IMR-90 (cell line): ENCODE measurements at regions not wholly inside any gene's neighbourhood (a gene's known extent, or its start where the extent isn't known, plus 50 kb on each side); places are given as distances from the start of the nearest gene placed in this dataset.

ENCODE experiments used
- ATAC-seq: fragments of 200-7000 bp; cut with Tn5 transposase; 2 replicates; pipeline ENCODE4 v1.9.1; 2020; ENCODE audit warnings: low read depth, mild to moderate bottlenecking, moderate library complexity
- BruUV-seq: library from RNA; stranded (reverse); fragments of 400-500 nt; replicated peaks from 2 replicates; lab custom pipeline; 2021; lab: Mats Ljungman, UMichigan
- CTCF ChIA-PET: fragments of 300-600 bp; formaldehyde crosslinking; extraction: SDS; loops from one replicate; lab custom pipeline; 2021; ENCODE audit warnings: antibody characterized with exemption; lab: Yijun Ruan, JAX
- POLR2A ChIA-PET: fragments of 300-600 bp; sonication (Branson Sonifier 250); formaldehyde crosslinking; loops from one replicate; lab custom pipeline; 2022; ENCODE audit warnings: antibody characterized with exemption; ENCODE audit not compliant: unreplicated experiment; lab: Charles Lee
- DNase-seq: peaks from one replicate; pipeline ENCODE4 v3.0.0; 2013
- H2AFZ ChIP-seq: replicated peaks from 2 replicates; pipeline ENCODE3; 2013; ENCODE audit warnings: low read length, mild to moderate bottlenecking; ENCODE audit not compliant: poor library complexity
- H2AK5ac ChIP-seq: 2 replicates; pipeline ENCODE4 v1.6.1; 2013; ENCODE audit warnings: low read depth, low read length, inconsistent platforms
- H2AK9ac ChIP-seq: replicated peaks from 2 replicates; pipeline ENCODE3; 2013; ENCODE audit warnings: mild to moderate bottlenecking, low read depth, low read length, moderate library complexity; ENCODE audit not compliant: poor library complexity
- H2BK120ac ChIP-seq: 2 replicates; pipeline ENCODE4 v1.6.1; 2013; ENCODE audit warnings: low read depth, low read length, inconsistent platforms
- H2BK15ac ChIP-seq: 3 replicates; pipeline ENCODE4 v1.6.1; 2013; ENCODE audit warnings: low read depth, low read length, inconsistent platforms
- H2BK20ac ChIP-seq: 2 replicates; pipeline ENCODE4 v1.6.1; 2013; ENCODE audit warnings: low read depth, mild to moderate bottlenecking, inconsistent platforms, low read length, moderate library complexity
- H2BK5ac ChIP-seq: 2 replicates; pipeline ENCODE4 v1.6.1; 2013; ENCODE audit warnings: mild to moderate bottlenecking, low read depth, low read length, inconsistent platforms; ENCODE audit not compliant: poor library complexity, severe bottlenecking
- H3K14ac ChIP-seq: replicated peaks from 2 replicates; pipeline ENCODE4 v1.6.1; 2013; ENCODE audit warnings: low read depth, low read length, inconsistent platforms
- H3K18ac ChIP-seq: 2 replicates; pipeline ENCODE4 v1.6.1; 2013; ENCODE audit warnings: low read depth, low read length, control low read depth
- H3K23ac ChIP-seq: 2 replicates; pipeline ENCODE4 v1.6.1; 2013; ENCODE audit warnings: low read depth, low read length, inconsistent platforms
- H3K27ac ChIP-seq: 2 replicates; pipeline ENCODE4 v1.5.1; 2013; ENCODE audit warnings: mild to moderate bottlenecking, control low read depth, low read length; ENCODE audit not compliant: insufficient read depth
- H3K27me3 ChIP-seq: 2 replicates; pipeline ENCODE4 v1.6.1; 2013; ENCODE audit warnings: low read length; ENCODE audit not compliant: control insufficient read depth, insufficient read depth
- H3K36me3 ChIP-seq: 2 replicates; pipeline ENCODE4 v1.6.1; 2013; ENCODE audit warnings: low read length, mixed read lengths; ENCODE audit not compliant: control insufficient read depth, insufficient read depth
- H3K4ac ChIP-seq: 2 replicates; pipeline ENCODE4 v1.6.1; 2013; ENCODE audit warnings: low read depth, low read length, inconsistent platforms
- H3K4me1 ChIP-seq: 2 replicates; pipeline ENCODE4 v1.6.1; 2013; ENCODE audit warnings: low read length, mixed read lengths; ENCODE audit not compliant: control insufficient read depth, insufficient read depth
- H3K4me2 ChIP-seq: 2 replicates; pipeline ENCODE4 v1.6.1; 2013; ENCODE audit warnings: low read depth, mild to moderate bottlenecking, control low read depth, low read length, moderate library complexity
- H3K4me3 ChIP-seq: 2 replicates; pipeline ENCODE4 v1.5.1; 2013; ENCODE audit warnings: low read depth, mild to moderate bottlenecking, control low read depth, low read length, moderate library complexity; ENCODE audit not compliant: insufficient read depth
- H3K56ac ChIP-seq: 2 replicates; pipeline ENCODE4 v1.6.1; 2013; ENCODE audit warnings: low read length, inconsistent platforms; ENCODE audit not compliant: insufficient read depth; ENCODE audit errors: extremely low read depth
- H3K79me1 ChIP-seq, 2 experiments: 2 replicates each; pipeline ENCODE4 v1.6.1; 2013; ENCODE audit warnings: low read length in 2 of 2, inconsistent platforms in 1 of 2, low read depth in 1 of 2
- H3K9ac ChIP-seq: 2 replicates; pipeline ENCODE4 v1.6.1; 2013; ENCODE audit warnings: low read depth, low read length, control low read depth
- H3K9me1 ChIP-seq: 2 replicates; pipeline ENCODE4 v1.6.1; 2013; ENCODE audit warnings: low read length, inconsistent platforms; ENCODE audit not compliant: insufficient read depth
- H3K9me3 ChIP-seq: 2 replicates; pipeline ENCODE4 v1.6.1; 2013; ENCODE audit warnings: low read length; ENCODE audit not compliant: control insufficient read depth, insufficient read depth
- H4K20me1 ChIP-seq: 2 replicates; pipeline ENCODE4 v1.6.1; 2013; ENCODE audit warnings: low read length, inconsistent platforms; ENCODE audit not compliant: insufficient read depth
- H4K5ac ChIP-seq: 2 replicates; pipeline ENCODE4 v1.6.1; 2013; ENCODE audit warnings: mild to moderate bottlenecking, low read depth, low read length, control low read depth
- H4K8ac ChIP-seq, 2 experiments: 2 replicates each; pipeline ENCODE4 v1.6.1; 2013; ENCODE audit warnings: low read depth in 2 of 2, low read length in 2 of 2, control low read depth in 1 of 2, inconsistent platforms in 1 of 2
- H4K91ac ChIP-seq: 2 replicates; pipeline ENCODE4 v1.6.1; 2013; ENCODE audit warnings: low read depth, low read length, inconsistent platforms; ENCODE audit not compliant: insufficient read depth
- CEBPB ChIP-seq: IDR thresholded peaks from 2 replicates; pipeline ENCODE4 v1.6.1; 2012; ENCODE audit warnings: low read depth, low read length, improper control_type of control experiment
- CHD1 ChIP-seq: IDR thresholded peaks from 2 replicates; pipeline ENCODE4 v1.6.1; 2012; ENCODE audit warnings: low read depth, low read length, improper control_type of control experiment
- FOS ChIP-seq: fragments of 150-350 bp; IDR thresholded peaks from 2 replicates; pipeline ENCODE4 v1.6.1; 2016; ENCODE audit warnings: low read depth, low read length
- MAFK ChIP-seq: IDR thresholded peaks from 2 replicates; pipeline ENCODE4 v1.6.1; 2012; ENCODE audit warnings: low read depth, low read length, improper control_type of control experiment
- MAZ ChIP-seq: IDR thresholded peaks from 2 replicates; pipeline ENCODE4 v1.6.1; 2012; ENCODE audit warnings: low read depth, mild to moderate bottlenecking, low read length, improper control_type of control experiment, moderate library complexity, borderline replicate concordance
- MXI1 ChIP-seq: IDR thresholded peaks from 2 replicates; pipeline ENCODE4 v1.6.1; 2012; ENCODE audit warnings: low read depth, mild to moderate bottlenecking, low read length, moderate library complexity, borderline replicate concordance
- NFE2L2 ChIP-seq: fragments of 150-350 bp; IDR thresholded peaks from 2 replicates; pipeline ENCODE4 v1.6.1; 2016; ENCODE audit warnings: low read depth, mild to moderate bottlenecking, low read length
- POLR2A ChIP-seq: IDR thresholded peaks from 2 replicates; pipeline ENCODE4 v1.6.1; 2012; ENCODE audit warnings: mild to moderate bottlenecking, low read depth, low read length
- RAD21 ChIP-seq: IDR thresholded peaks from 2 replicates; pipeline ENCODE4 v1.6.1; 2012; ENCODE audit warnings: low read length, improper control_type of control experiment
- RCOR1 ChIP-seq: IDR thresholded peaks from 2 replicates; pipeline ENCODE4 v1.6.1; 2012; ENCODE audit warnings: mild to moderate bottlenecking, low read length, improper control_type of control experiment; ENCODE audit not compliant: insufficient replicate concordance
- RFX5 ChIP-seq: IDR thresholded peaks from 2 replicates; pipeline ENCODE4 v1.8.0; 2012; ENCODE audit warnings: low read depth, mild to moderate bottlenecking, low read length, moderate library complexity
- SMC3 ChIP-seq: fragments of 150-350 bp; IDR thresholded peaks from 2 replicates; pipeline ENCODE4 v1.6.1; 2016; ENCODE audit warnings: low read depth, mild to moderate bottlenecking, antibody characterized with exemption, low read length, moderate library complexity
- WGBS, 2 experiments: methylation state at CpG; one replicate each; pipeline versions ENCODE4 v1.1.5 to v1.1.7; 2013; ENCODE audit warnings: missing lambda C conversion rate in 2 of 2; ENCODE audit not compliant: insufficient read length in 1 of 2; ENCODE audit errors: extremely low coverage in 2 of 2; 5-methylcytosine and 5-hydroxymethylcytosine counted together
- dilution Hi-C: fragments of 300-500 bp; cut with HindIII; formaldehyde crosslinking; loops from one replicate; pipeline ENCODE4 v1.14.3; 2018; ENCODE audit warnings: low sequenced_read_pairs; ENCODE audit not compliant: unreplicated experiment
- in situ Hi-C: fragments of 300-500 bp; cut with MboI; formaldehyde crosslinking; loops from 3 replicates; pipeline ENCODE4 v1.14.3; 2019; ENCODE audit warnings: low sequenced_read_pairs, inconsistent platforms, mixed read lengths
- intact Hi-C: fragments of 100-400 bp; cut with micrococcal nuclease; formaldehyde crosslinking; loops from 2 replicates; pipeline ENCODE4 v1.10.0; 2022
- TF ChIP-seq, protein P1 (sequence below): conservative IDR thresholded peaks from 2 replicates; pipeline ENCODE4 v1.5.1; 2012; ENCODE audit warnings: mild to moderate bottlenecking, low read depth, low read length, improper control_type of control experiment
- TF ChIP-seq, protein P2 (sequence below): fragments of 150-350 bp; IDR thresholded peaks from 2 replicates; pipeline ENCODE4 v1.6.1; 2017; ENCODE audit warnings: mild to moderate bottlenecking, antibody characterized with exemption, low read length, low read depth
- TF ChIP-seq, protein P3 (sequence below): fragments of 150-350 bp; IDR thresholded peaks from 2 replicates; pipeline ENCODE4 v1.6.1; 2016; ENCODE audit warnings: low read depth, mild to moderate bottlenecking, low read length, moderate library complexity, borderline replicate concordance

DNA sequence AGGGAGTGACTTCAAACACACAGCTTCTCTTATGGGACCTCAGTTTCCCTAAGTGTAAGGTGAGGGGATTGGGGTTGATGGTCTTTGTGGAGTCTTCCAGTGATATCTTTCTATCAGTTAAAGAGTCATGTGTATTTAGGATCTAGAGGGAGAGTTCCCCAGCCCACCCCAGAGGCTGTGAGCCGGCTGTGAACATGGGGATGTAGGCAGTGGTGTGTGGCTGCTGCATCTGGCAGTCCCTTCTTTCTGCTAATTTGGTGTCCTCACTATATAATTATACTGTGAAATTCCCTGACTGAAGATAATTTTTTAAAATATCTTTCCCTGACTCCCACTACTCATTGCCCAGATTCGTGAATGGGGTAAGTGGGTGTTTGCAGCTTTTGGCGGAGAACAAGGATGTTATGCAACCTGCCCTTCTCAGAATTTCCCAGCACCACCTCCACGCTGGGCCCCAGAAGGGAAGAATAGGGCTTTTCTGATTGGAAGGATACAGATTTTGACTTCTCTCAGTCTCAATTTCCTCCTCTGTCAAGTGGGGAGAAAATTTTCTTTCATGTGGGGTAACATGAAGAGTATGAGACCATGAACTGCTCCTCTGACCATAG lies 79.0 kb upstream of the RASGRF1 start:
- no CpG with 5 or more reads among the region's 4 CpGs for WGBS, 2 experiments
- Histone ChIP-seq H3K79me1 (no peaks in the 10 kb centered on the region), H3K9me3 (no peaks in the 10 kb centered on the region), H3K23ac (no peak overlapping the region), H3K4me1 (no peaks in the 10 kb centered on the region; the same call in 1 of the 2 replicates), H3K4me2 (no peak overlapping the region), H3K9me1 (no peaks in the 10 kb centered on the region), H4K5ac (no peak overlapping the region), H2AK5ac (no peak overlapping the region), H4K20me1 (no peaks in the 10 kb centered on the region), H3K14ac (no peak overlapping the region), H3K27ac (no peak overlapping the region), H3K9ac (no peak overlapping the region), H2AFZ (no peak overlapping the region), H2BK20ac (no peak overlapping the region), H3K36me3 (no peaks in the 10 kb centered on the region), H3K56ac (no peak overlapping the region), H2AK9ac (no peak overlapping the region), H2BK5ac (no peak overlapping the region), H3K4ac (no peak overlapping the region), H4K91ac (no peak overlapping the region), H3K27me3 (peaks cover 20% of the 10 kb centered on the region), H2BK15ac (no peak overlapping the region), H3K18ac (no peak overlapping the region), H2BK120ac (no peak overlapping the region), H3K4me3 (no peak overlapping the region), H4K8ac (no peak overlapping the region)
- no peak for DNase-seq
- dilution Hi-C loops, result no loop called here
- in situ Hi-C loops, result no loop called here
- intact Hi-C loops, result no loop called here
- no peak for ATAC-seq
- CTCF ChIA-PET, result no interaction called here
- TF ChIP-seq SMC3 (no peak), RFX5 (no peak), MXI1 (no peak), POLR2A (no peak), CHD1 (no peak), CEBPB (no peak), MAFK (no peak), RCOR1 (no peak), MAZ (no peak), NFE2L2 (no peak), FOS (no peak), RAD21 (no peak)
- TF ChIP-seq, protein P1, sequence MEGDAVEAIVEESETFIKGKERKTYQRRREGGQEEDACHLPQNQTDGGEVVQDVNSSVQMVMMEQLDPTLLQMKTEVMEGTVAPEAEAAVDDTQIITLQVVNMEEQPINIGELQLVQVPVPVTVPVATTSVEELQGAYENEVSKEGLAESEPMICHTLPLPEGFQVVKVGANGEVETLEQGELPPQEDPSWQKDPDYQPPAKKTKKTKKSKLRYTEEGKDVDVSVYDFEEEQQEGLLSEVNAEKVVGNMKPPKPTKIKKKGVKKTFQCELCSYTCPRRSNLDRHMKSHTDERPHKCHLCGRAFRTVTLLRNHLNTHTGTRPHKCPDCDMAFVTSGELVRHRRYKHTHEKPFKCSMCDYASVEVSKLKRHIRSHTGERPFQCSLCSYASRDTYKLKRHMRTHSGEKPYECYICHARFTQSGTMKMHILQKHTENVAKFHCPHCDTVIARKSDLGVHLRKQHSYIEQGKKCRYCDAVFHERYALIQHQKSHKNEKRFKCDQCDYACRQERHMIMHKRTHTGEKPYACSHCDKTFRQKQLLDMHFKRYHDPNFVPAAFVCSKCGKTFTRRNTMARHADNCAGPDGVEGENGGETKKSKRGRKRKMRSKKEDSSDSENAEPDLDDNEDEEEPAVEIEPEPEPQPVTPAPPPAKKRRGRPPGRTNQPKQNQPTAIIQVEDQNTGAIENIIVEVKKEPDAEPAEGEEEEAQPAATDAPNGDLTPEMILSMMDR, result no peak
- TF ChIP-seq, protein P2, sequence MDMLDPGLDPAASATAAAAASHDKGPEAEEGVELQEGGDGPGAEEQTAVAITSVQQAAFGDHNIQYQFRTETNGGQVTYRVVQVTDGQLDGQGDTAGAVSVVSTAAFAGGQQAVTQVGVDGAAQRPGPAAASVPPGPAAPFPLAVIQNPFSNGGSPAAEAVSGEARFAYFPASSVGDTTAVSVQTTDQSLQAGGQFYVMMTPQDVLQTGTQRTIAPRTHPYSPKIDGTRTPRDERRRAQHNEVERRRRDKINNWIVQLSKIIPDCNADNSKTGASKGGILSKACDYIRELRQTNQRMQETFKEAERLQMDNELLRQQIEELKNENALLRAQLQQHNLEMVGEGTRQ, result no peak
- TF ChIP-seq, protein P3, sequence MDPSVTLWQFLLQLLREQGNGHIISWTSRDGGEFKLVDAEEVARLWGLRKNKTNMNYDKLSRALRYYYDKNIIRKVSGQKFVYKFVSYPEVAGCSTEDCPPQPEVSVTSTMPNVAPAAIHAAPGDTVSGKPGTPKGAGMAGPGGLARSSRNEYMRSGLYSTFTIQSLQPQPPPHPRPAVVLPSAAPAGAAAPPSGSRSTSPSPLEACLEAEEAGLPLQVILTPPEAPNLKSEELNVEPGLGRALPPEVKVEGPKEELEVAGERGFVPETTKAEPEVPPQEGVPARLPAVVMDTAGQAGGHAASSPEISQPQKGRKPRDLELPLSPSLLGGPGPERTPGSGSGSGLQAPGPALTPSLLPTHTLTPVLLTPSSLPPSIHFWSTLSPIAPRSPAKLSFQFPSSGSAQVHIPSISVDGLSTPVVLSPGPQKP, result no peak
- BruUV-seq, result no TSS peak
- POLR2A ChIA-PET, result no interaction called here
